GM18499 (cell line): ENCODE measurements at regions not wholly inside any gene's neighbourhood (a gene's known extent, or its start where the extent isn't known, plus 50 kb on each side); places are given as distances from the start of the nearest gene placed in this dataset.

Experiments used
- ATAC-seq: cut with Tn5 transposase; IDR thresholded peaks from one replicate; pipeline ENCODE4 v1.9.1; 2021; ENCODE audit warnings: moderate number of reproducible peaks; ENCODE audit not compliant: insufficient read depth, unreplicated experiment

- ATAC-seq, result no peak
Measured at GRCh38 chr1:55689800-55690199, 474.6 kb upstream of the USP24 start.

- ATAC-seq, result no peak
Measured at GRCh38 chr1:55685560-55685959, 470.4 kb upstream of the USP24 start.

- no peak for ATAC-seq
Measured at GRCh38 chr1:55684131-55684650, 469.0 kb upstream of the USP24 start.

GRCh38 chr1:55682198-55682597, 467.0 kb upstream of the USP24 start:
- ATAC-seq, result no peak

GRCh38 chr1:55679971-55680370, 464.8 kb upstream of the USP24 start:
- ATAC-seq, result no peak

- ATAC-seq, result no peak
Measured at GRCh38 chr1:55673416-55673815, 458.3 kb upstream of the USP24 start.

- no peak for ATAC-seq
Measured at GRCh38 chr1:55670331-55671082, 455.3 kb upstream of the USP24 start.

GRCh38 chr1:55669293-55669692, 454.1 kb upstream of the USP24 start:
- no peak for ATAC-seq

GRCh38 chr1:55662875-55663274, 447.7 kb upstream of the USP24 start:
- ATAC-seq, result no peak

GRCh38 chr1:55658917-55659316, 443.8 kb upstream of the USP24 start:
- ATAC-seq, result no peak

- no peak for ATAC-seq
Measured at GRCh38 chr1:55654750-55655149, 439.6 kb upstream of the USP24 start.

- ATAC-seq, result no peak
Measured at GRCh38 chr1:55654171-55654570, 439.0 kb upstream of the USP24 start.

GRCh38 chr1:55650444-55650843, 435.3 kb upstream of the USP24 start:
- ATAC-seq, result no peak

GRCh38 chr1:55646181-55646580, 431.0 kb upstream of the USP24 start:
- no peak for ATAC-seq

- no peak for ATAC-seq
Measured at GRCh38 chr1:55645270-55645669, 430.1 kb upstream of the USP24 start.

GRCh38 chr1:55641947-55642346, 426.8 kb upstream of the USP24 start:
- no peak for ATAC-seq

GRCh38 chr1:55640708-55641473, 425.7 kb upstream of the USP24 start:
- ATAC-seq, result no peak

- ATAC-seq, result no peak
Measured at GRCh38 chr1:55639526-55639925, 424.4 kb upstream of the USP24 start.

- ATAC-seq, result no peak
Measured at GRCh38 chr1:55639051-55639450, 423.9 kb upstream of the USP24 start.

GRCh38 chr1:55636696-55637095, 421.5 kb upstream of the USP24 start:
- no peak for ATAC-seq

- ATAC-seq, result no peak
Measured at GRCh38 chr1:55635856-55636255, 420.7 kb upstream of the USP24 start.

- ATAC-seq, result no peak
Measured at GRCh38 chr1:55634516-55634915, 419.4 kb upstream of the USP24 start.
